ENCODE measurements at regions not wholly inside any gene's neighbourhood (a gene's known extent, or its start where the extent isn't known, plus 50 kb on each side); places are given as distances from the start of the nearest gene placed in this dataset.

- Histone ChIP-seq H3K4me3 (no peak overlapping the region), H3K9me3 (no peaks in the 10 kb centered on the region), H3K27me3 (no peaks in the 10 kb centered on the region), H3K36me3 (no peaks in the 10 kb centered on the region), H3K4me1 (no peaks in the 10 kb centered on the region), H3K27ac (no peak overlapping the region)
- TF ChIP-seq, protein P1, sequence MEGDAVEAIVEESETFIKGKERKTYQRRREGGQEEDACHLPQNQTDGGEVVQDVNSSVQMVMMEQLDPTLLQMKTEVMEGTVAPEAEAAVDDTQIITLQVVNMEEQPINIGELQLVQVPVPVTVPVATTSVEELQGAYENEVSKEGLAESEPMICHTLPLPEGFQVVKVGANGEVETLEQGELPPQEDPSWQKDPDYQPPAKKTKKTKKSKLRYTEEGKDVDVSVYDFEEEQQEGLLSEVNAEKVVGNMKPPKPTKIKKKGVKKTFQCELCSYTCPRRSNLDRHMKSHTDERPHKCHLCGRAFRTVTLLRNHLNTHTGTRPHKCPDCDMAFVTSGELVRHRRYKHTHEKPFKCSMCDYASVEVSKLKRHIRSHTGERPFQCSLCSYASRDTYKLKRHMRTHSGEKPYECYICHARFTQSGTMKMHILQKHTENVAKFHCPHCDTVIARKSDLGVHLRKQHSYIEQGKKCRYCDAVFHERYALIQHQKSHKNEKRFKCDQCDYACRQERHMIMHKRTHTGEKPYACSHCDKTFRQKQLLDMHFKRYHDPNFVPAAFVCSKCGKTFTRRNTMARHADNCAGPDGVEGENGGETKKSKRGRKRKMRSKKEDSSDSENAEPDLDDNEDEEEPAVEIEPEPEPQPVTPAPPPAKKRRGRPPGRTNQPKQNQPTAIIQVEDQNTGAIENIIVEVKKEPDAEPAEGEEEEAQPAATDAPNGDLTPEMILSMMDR (IDR thresholded peaks at IDR 0.05), result no peak
- intact Hi-C loops (cut with DNase I), result no loop called here
- no peak for DNase-seq (ENCODE audit: low spot score in 2 of 2)
Measured at GRCh38 chr13:53844473-53845146, 816.0 kb downstream of the OLFM4 start.

GRCh38 chr13:53847502-53847901 lies 818.9 kb downstream of the OLFM4 start:
- TF ChIP-seq, protein P1 (IDR thresholded peaks at IDR 0.05), result no peak

DNA sequence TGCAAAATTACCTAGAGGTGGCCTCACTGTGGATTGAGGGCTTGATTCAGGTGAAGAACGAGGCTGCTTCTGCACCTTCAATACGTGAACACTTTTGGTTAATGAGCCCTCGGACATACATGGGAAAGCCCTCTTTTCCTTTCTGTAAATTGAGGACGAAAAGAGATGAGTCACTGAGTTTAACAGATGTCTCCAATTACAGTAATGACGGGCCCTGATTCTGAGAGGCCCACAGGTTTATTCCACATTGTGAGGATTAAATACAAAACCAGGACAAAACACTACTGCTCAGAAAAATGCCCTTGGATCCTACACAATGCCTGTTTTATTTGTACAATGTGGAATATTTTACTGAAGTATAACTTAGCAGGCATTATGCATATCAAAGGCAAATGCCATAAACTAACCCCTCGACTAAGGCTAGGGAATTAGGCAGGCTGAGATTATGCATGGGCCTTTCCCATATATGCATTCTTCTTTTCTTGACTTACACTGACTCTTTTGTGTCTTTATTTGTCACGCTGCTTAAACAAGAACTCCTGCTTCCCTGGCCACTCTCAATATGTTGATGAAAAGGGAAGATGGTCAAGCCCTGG lies 819.9 kb downstream of the OLFM4 start:
- H3K36me3 ChIP-seq, result no peaks in the 10 kb centered on the region
- H3K27me3 ChIP-seq, result no peaks in the 10 kb centered on the region
- no peaks in the 10 kb centered on the region for H3K4me1 ChIP-seq
- TF ChIP-seq, protein P1 (IDR thresholded peaks at IDR 0.05), result no peak
- no peaks in the 10 kb centered on the region for H3K9me3 ChIP-seq
- no peak overlapping the region for H3K27ac ChIP-seq
- no peak overlapping the region for H3K4me3 ChIP-seq
- intact Hi-C loops (cut with DNase I), result no loop called here
- no peak for DNase-seq (ENCODE audit: low spot score in 2 of 2)

More at GRCh38 chr13:53847502-53847901, 818.9 kb downstream of the OLFM4 start:
- Histone ChIP-seq H3K4me3 (no peak overlapping the region), H3K27me3 (no peaks in the 10 kb centered on the region), H3K9me3 (no peaks in the 10 kb centered on the region), H3K36me3 (no peaks in the 10 kb centered on the region), H3K4me1 (no peaks in the 10 kb centered on the region), H3K27ac (no peak overlapping the region)
- intact Hi-C loops (cut with DNase I), result no loop called here
- DNase-seq (ENCODE audit: low spot score in 2 of 2), result no peak

DNA sequence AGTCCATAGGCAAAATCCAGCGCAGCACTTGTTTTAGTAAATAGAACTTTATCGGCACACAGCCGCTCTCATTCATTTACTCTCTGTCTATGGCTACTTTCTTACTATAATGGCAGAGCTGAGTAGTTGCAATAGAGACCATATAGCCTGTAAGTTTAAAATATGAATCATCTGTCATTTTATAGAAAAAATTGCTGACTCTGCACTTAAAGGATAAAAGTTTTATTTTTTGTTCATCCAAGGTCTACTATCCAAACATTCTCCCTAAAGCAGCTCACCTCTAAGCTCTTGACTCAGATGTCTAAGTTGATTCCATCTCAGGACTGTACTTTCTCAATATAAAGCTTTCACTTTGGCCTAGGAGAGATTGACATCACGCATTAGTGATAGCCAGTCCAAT lies 825.7 kb downstream of the OLFM4 start:
- H3K36me3 ChIP-seq, result no peaks in the 10 kb centered on the region
- no peaks in the 10 kb centered on the region for H3K4me1 ChIP-seq
- no peaks in the 10 kb centered on the region for H3K27me3 ChIP-seq
- DNase-seq (ENCODE audit: low spot score in 2 of 2), result no peak
- intact Hi-C loops (cut with DNase I), result no loop called here
- TF ChIP-seq, protein P1 (IDR thresholded peaks at IDR 0.05), result no peak
- no peak overlapping the region for H3K4me3 ChIP-seq
- no peak overlapping the region for H3K27ac ChIP-seq
- H3K9me3 ChIP-seq, result no peaks in the 10 kb centered on the region

- DNase-seq (ENCODE audit: low spot score in 2 of 2), result no peak
- intact Hi-C loops (cut with DNase I), result no loop called here
- H3K27ac ChIP-seq, result no peak overlapping the region
- no peaks in the 10 kb centered on the region for H3K27me3 ChIP-seq
- TF ChIP-seq, protein P1 (IDR thresholded peaks at IDR 0.05), result no peak
- H3K36me3 ChIP-seq, result no peaks in the 10 kb centered on the region
- no peak overlapping the region for H3K4me3 ChIP-seq
- no peaks in the 10 kb centered on the region for H3K4me1 ChIP-seq
- H3K9me3 ChIP-seq, result no peaks in the 10 kb centered on the region
Measured at GRCh38 chr13:53856573-53857195, 828.1 kb downstream of the OLFM4 start.
